ENCODE measurements at regions not wholly inside any gene's neighbourhood (a gene's known extent, or its start where the extent isn't known, plus 50 kb on each side); places are given as distances from the start of the nearest gene placed in this dataset.
"Not testable (repeated sequence)": the region's sequence is repeated elsewhere in the genome, so short reads cannot be mapped to it uniquely, and the experiment has no call there.

GRCh38 chr3:34508732-34509131 is 710.3 kb downstream of the PDCD6IP start:
- ATAC-seq, result no peak

GRCh38 chr3:34511891-34512290 is 713.5 kb downstream of the PDCD6IP start:
- DNase-seq, result no peak
- ATAC-seq, result no peak

More at GRCh38 chr3:34508732-34509131, 710.3 kb downstream of the PDCD6IP start:
- no peak for DNase-seq

GRCh38 chr3:34519008-34519407 is 720.6 kb downstream of the PDCD6IP start:
- ATAC-seq, DNase-seq: not testable (repeated sequence)

- no peak for DNase-seq
- no peak for ATAC-seq
Measured at GRCh38 chr3:34531156-34531555, 732.7 kb downstream of the PDCD6IP start.

GRCh38 chr3:34533451-34533850 is 735.0 kb downstream of the PDCD6IP start:
- ATAC-seq (no peak), DNase-seq (no peak)

- DNase-seq, result no peak
- no peak for ATAC-seq
Measured at GRCh38 chr3:34534013-34534412, 735.6 kb downstream of the PDCD6IP start.

GRCh38 chr3:34544136-34544535 is 745.7 kb downstream of the PDCD6IP start:
- DNase-seq (no peak), ATAC-seq (no peak)

GRCh38 chr3:34547297-34547920 is 749.0 kb downstream of the PDCD6IP start:
- ATAC-seq (no peak), DNase-seq (no peak)

GRCh38 chr3:34567266-34567665 is 768.8 kb downstream of the PDCD6IP start:
- DNase-seq (no peak), ATAC-seq (no peak)

- DNase-seq (no peak), ATAC-seq (no peak)
Measured at GRCh38 chr3:34568766-34569165, 770.3 kb downstream of the PDCD6IP start.

GRCh38 chr3:34569437-34569836 is 771.0 kb downstream of the PDCD6IP start:
- DNase-seq (no peak), ATAC-seq (no peak)

GRCh38 chr3:34570916-34571705 is 772.7 kb downstream of the PDCD6IP start:
- ATAC-seq, result no peak
- DNase-seq, result no peak

GRCh38 chr3:34571714-34572113 is 773.3 kb downstream of the PDCD6IP start:
- no peak for DNase-seq
- ATAC-seq, result no peak

GRCh38 chr3:34575776-34576175 is 777.3 kb downstream of the PDCD6IP start:
- DNase-seq, result no peak

GRCh38 chr3:34582055-34582454 is 783.6 kb downstream of the PDCD6IP start:
- DNase-seq, result no peak
- ATAC-seq, result no peak

More at GRCh38 chr3:34575776-34576175, 777.3 kb downstream of the PDCD6IP start:
- ATAC-seq, result no peak

- no peak for ATAC-seq
- DNase-seq, result no peak
Measured at GRCh38 chr3:34583451-34583850, 785.0 kb downstream of the PDCD6IP start.

- DNase-seq (no peak), ATAC-seq (no peak)
Measured at GRCh38 chr3:34584971-34585370, 786.5 kb downstream of the PDCD6IP start.

- no peak for DNase-seq
- no peak for ATAC-seq
Measured at GRCh38 chr3:34599595-34599994, 801.2 kb downstream of the PDCD6IP start.

- DNase-seq (no peak), ATAC-seq (no peak)
Measured at GRCh38 chr3:34619990-34620389, 821.6 kb downstream of the PDCD6IP start.

- ATAC-seq, result no peak
- DNase-seq, result no peak
Measured at GRCh38 chr3:34626699-34627098, 828.3 kb downstream of the PDCD6IP start.

GRCh38 chr3:34634939-34635338 is 836.5 kb downstream of the PDCD6IP start:
- no peak for ATAC-seq

GRCh38 chr3:34635352-34635850 is 837.0 kb downstream of the PDCD6IP start:
- DNase-seq, result no peak
- ATAC-seq, result no peak

More at GRCh38 chr3:34634939-34635338, 836.5 kb downstream of the PDCD6IP start:
- DNase-seq, result no peak

- ATAC-seq (no peak), DNase-seq (no peak)
Measured at GRCh38 chr3:34646911-34647460, 848.6 kb downstream of the PDCD6IP start.

Data from stimulated activated naive CD8-positive, alpha-beta T cell treated with anti-CD3 and anti-CD28 coated beads, Interleukin-15, Interleukin-2, amounts not matched to agents 100 U/mL and 50 U/mL, for 24 hours (primary cell).